SU-DHL-6 (cell line): ENCODE measurements at regions not wholly inside any gene's neighbourhood (a gene's known extent, or its start where the extent isn't known, plus 50 kb on each side); places are given as distances from the start of the nearest gene placed in this dataset.

ENCODE experiments used
- EZH2phosphoT487 ChIP-seq: fragments of 200-600 bp; sonication (generic), shearing (Covaris generic); conservative IDR thresholded peaks from 2 replicates; pipeline ENCODE4 v1.6.1; 2018; ENCODE audit warnings: mild to moderate bottlenecking, antibody characterized with exemption, low read length, moderate library complexity, mixed read lengths
- TF ChIP-seq, protein P1 (sequence below): fragments of 200-600 bp; sonication (generic); IDR thresholded peaks from one replicate; pipeline ENCODE4 v1.5.1; 2017; ENCODE audit warnings: antibody characterized with exemption, mild to moderate bottlenecking, low read length, moderate library complexity; ENCODE audit not compliant: insufficient read depth, poor library complexity, severe bottlenecking

DNA sequence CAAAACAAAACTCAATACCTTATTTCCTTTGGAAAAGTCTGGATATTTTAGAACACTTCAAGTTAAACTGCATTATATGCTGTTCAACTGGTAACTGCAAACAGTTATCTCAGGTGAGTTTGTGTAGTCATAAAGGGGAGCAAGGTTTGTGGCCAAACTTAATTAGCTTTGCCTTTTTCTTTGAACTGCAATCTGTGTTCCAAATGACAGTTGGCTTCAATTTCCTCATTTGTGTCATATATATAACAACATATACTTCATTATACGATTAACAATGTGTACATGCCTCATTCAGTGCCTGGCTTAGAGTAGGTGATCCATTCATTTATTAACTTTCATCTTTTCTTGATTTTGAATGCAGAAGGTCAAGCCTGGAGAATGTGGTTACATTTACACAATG, 55.8 kb downstream of the KCNE4 start:
- TF ChIP-seq, protein P1, sequence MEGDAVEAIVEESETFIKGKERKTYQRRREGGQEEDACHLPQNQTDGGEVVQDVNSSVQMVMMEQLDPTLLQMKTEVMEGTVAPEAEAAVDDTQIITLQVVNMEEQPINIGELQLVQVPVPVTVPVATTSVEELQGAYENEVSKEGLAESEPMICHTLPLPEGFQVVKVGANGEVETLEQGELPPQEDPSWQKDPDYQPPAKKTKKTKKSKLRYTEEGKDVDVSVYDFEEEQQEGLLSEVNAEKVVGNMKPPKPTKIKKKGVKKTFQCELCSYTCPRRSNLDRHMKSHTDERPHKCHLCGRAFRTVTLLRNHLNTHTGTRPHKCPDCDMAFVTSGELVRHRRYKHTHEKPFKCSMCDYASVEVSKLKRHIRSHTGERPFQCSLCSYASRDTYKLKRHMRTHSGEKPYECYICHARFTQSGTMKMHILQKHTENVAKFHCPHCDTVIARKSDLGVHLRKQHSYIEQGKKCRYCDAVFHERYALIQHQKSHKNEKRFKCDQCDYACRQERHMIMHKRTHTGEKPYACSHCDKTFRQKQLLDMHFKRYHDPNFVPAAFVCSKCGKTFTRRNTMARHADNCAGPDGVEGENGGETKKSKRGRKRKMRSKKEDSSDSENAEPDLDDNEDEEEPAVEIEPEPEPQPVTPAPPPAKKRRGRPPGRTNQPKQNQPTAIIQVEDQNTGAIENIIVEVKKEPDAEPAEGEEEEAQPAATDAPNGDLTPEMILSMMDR = no peak
- TF ChIP-seq EZH2phosphoT487 = no peak
